Liver (tissue), 7 donors: ENCODE measurements at regions not wholly inside any gene's neighbourhood (a gene's known extent, or its start where the extent isn't known, plus 50 kb on each side); places are given as distances from the start of the nearest gene placed in this dataset.

ENCODE experiments used
- DNase-seq: peaks from one replicate; pipeline ENCODE4 v3.0.0-alpha.2; 2017; ENCODE audit warnings: low spot score
- H3K27ac ChIP-seq, 2 donors: one replicate each; pipeline ENCODE4 v1.7.0; 2013; ENCODE audit warnings: inconsistent platforms in 2 of 2, low read length in 2 of 2, control low read depth in 1 of 2, low read depth in 1 of 2, mild to moderate bottlenecking in 1 of 2
- H3K27me3 ChIP-seq, 4 donors: one replicate each; pipeline versions ENCODE4 v1.6.1 to v1.7.0; 2013; ENCODE audit warnings: low read length in 3 of 4, inconsistent platforms in 1 of 4, mild to moderate bottlenecking in 1 of 4, moderate library complexity in 1 of 4; ENCODE audit not compliant: control insufficient read depth in 4 of 4, insufficient read depth in 4 of 4
- H3K36me3 ChIP-seq, 4 donors: one replicate each; pipeline versions ENCODE4 v1.6.1 to v1.7.0; 2013; ENCODE audit warnings: low read length in 3 of 4, mild to moderate bottlenecking in 3 of 4, low read depth in 1 of 4, moderate library complexity in 1 of 4; ENCODE audit not compliant: control insufficient read depth in 4 of 4, insufficient read depth in 3 of 4
- H3K4me1 ChIP-seq, 4 donors: one replicate each; pipeline versions ENCODE4 v1.6.1 to v1.7.0; 2013; ENCODE audit warnings: low read length in 3 of 4, mild to moderate bottlenecking in 3 of 4, moderate library complexity in 1 of 4; ENCODE audit not compliant: control insufficient read depth in 4 of 4, insufficient read depth in 4 of 4
- H3K4me3 ChIP-seq, 3 donors: one replicate each; pipeline versions ENCODE4 v1.6.1 to v1.7.0; 2013; ENCODE audit warnings: low read length in 3 of 3, control low read depth in 1 of 3, low read depth in 1 of 3, mild to moderate bottlenecking in 1 of 3
- H3K9ac ChIP-seq, 2 donors: one replicate each; pipeline ENCODE4 v1.7.0; 2013; ENCODE audit warnings: low read length in 2 of 2, mild to moderate bottlenecking in 2 of 2, moderate library complexity in 2 of 2, control low read depth in 1 of 2, low read depth in 1 of 2
- H3K9me3 ChIP-seq, 4 donors: one replicate each; pipeline versions ENCODE4 v1.6.1 to v1.7.0; 2013; ENCODE audit warnings: low read length in 3 of 4; ENCODE audit not compliant: control insufficient read depth in 4 of 4
- EGR1 ChIP-seq, 2 donors: IDR thresholded peaks; 2 replicates each; pipeline ENCODE4 v1.6.1; 2016 to 2018; ENCODE audit warnings: antibody characterized with exemption in 2 of 2, low read depth in 2 of 2
- FOXA1 ChIP-seq: IDR thresholded peaks from 2 replicates; pipeline ENCODE4 v1.6.1; 2016; ENCODE audit warnings: antibody characterized with exemption
- GABPA ChIP-seq, 2 donors: IDR thresholded peaks in 1 of 2; conservative IDR thresholded peaks in 1 of 2; 2 replicates each; pipeline ENCODE4 v1.6.1; 2016; ENCODE audit warnings: antibody characterized with exemption in 2 of 2, mild to moderate bottlenecking in 1 of 2, moderate library complexity in 1 of 2
- HNF4A ChIP-seq, 2 donors: conservative IDR thresholded peaks; 2 replicates each; pipeline ENCODE4 v1.6.1; 2016; ENCODE audit warnings: antibody characterized with exemption in 2 of 2, mild to moderate bottlenecking in 2 of 2
- HNF4G ChIP-seq: IDR thresholded peaks from 2 replicates; pipeline ENCODE4 v1.6.1; 2016; ENCODE audit warnings: antibody characterized with exemption
- NR2F2 ChIP-seq: IDR thresholded peaks from 2 replicates; pipeline ENCODE4 v1.6.1; 2016; ENCODE audit warnings: antibody characterized with exemption
- RAD21 ChIP-seq, 2 donors: IDR thresholded peaks; 2 replicates each; pipeline ENCODE4 v1.6.1; 2016; ENCODE audit warnings: antibody characterized with exemption in 2 of 2, mild to moderate bottlenecking in 2 of 2
- RXRA ChIP-seq, 2 donors: IDR thresholded peaks; 2 replicates each; pipeline ENCODE4 v1.6.1; 2017 to 2018; ENCODE audit warnings: antibody characterized with exemption in 2 of 2, mild to moderate bottlenecking in 1 of 2
- SP1 ChIP-seq: IDR thresholded peaks from 2 replicates; pipeline ENCODE4 v1.6.1; 2018; ENCODE audit warnings: antibody characterized with exemption, mild to moderate bottlenecking
- TAF1 ChIP-seq: conservative IDR thresholded peaks from 2 replicates; pipeline ENCODE4 v1.6.1; 2016; ENCODE audit warnings: antibody characterized with exemption, mild to moderate bottlenecking
- YY1 ChIP-seq: IDR thresholded peaks from 2 replicates; pipeline ENCODE4 v1.6.1; 2016; ENCODE audit warnings: antibody characterized with exemption, mild to moderate bottlenecking
- WGBS: extraction: QIAGEN DNeasy Blood & Tissue Kit; methylation state at CpG from one replicate; pipeline ENCODE4 v1.1.7; 2013; 5-methylcytosine and 5-hydroxymethylcytosine counted together
- TF ChIP-seq, protein P1 (sequence below): IDR thresholded peaks from 2 replicates; pipeline ENCODE4 v1.6.1; 2016; ENCODE audit warnings: antibody characterized with exemption
- TF ChIP-seq, protein P2 (sequence below): IDR thresholded peaks from 2 replicates; pipeline ENCODE4 v1.6.1; 2016; ENCODE audit warnings: antibody characterized with exemption, mild to moderate bottlenecking
- TF ChIP-seq, protein P3 (sequence below): IDR thresholded peaks from 2 replicates; pipeline ENCODE4 v1.6.1; 2016; ENCODE audit warnings: antibody characterized with exemption
- donor health status: healthy.
- donor health status: healthy.
- donor health status: healthy.
- donor health status: healthy.

DNA sequence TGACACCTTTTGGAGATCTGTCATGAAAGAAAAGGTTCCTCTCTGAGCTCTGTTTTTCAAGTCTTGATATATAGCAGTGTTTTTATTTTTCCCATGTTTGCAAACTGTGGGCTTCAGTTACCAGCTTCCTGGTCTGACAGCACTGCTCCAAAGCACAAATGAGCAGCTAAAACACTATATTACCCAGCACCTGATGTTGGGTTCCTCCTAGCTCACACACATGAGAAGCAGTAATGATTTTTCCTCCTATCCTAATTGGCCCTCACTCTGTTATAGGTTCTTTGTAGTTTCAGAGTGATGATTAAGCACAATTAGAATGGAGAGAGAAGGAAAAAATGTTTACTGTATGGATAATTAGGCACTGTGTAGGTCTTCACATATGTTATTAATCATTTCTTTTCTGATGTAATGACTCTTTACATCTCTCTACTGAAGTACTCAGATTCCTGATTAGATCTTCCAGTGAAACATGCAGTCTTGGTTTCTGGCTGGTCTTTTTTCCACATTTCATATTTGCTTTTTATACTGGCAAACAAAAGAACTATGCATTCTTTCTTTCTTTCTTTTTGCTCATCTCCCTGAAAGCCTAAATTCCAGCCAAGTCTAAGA is 939.7 kb downstream of the NSUN3 start:
- H3K36me3 ChIP-seq, result no peaks in the 10 kb centered on the region
- no peak overlapping the region for H3K9ac ChIP-seq
- H3K27ac ChIP-seq, result no peak overlapping the region
- no peaks in the 10 kb centered on the region for H3K4me1 ChIP-seq
- H3K4me3 ChIP-seq, result no peak overlapping the region
- no peak for DNase-seq
- H3K9me3 ChIP-seq, result no peaks in the 10 kb centered on the region
- no peaks in the 10 kb centered on the region for H3K27me3 ChIP-seq
- TF ChIP-seq SP1 (no peak), FOXA1 (no peak), RXRA (IDR thresholded peaks at IDR 0.05) (no peak), NR2F2 (no peak), TAF1 (no peak), RAD21 (IDR thresholded peaks at IDR 0.05) (no peak)
- TF ChIP-seq, protein P1, sequence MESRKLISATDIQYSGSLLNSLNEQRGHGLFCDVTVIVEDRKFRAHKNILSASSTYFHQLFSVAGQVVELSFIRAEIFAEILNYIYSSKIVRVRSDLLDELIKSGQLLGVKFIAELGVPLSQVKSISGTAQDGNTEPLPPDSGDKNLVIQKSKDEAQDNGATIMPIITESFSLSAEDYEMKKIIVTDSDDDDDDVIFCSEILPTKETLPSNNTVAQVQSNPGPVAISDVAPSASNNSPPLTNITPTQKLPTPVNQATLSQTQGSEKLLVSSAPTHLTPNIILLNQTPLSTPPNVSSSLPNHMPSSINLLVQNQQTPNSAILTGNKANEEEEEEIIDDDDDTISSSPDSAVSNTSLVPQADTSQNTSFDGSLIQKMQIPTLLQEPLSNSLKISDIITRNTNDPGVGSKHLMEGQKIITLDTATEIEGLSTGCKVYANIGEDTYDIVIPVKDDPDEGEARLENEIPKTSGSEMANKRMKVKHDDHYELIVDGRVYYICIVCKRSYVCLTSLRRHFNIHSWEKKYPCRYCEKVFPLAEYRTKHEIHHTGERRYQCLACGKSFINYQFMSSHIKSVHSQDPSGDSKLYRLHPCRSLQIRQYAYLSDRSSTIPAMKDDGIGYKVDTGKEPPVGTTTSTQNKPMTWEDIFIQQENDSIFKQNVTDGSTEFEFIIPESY, result no peak

- no peak for DNase-seq
- WGBS, result 70% methylated on average over 2 of the region's 2 CpGs
- Histone ChIP-seq H3K9ac (no peak overlapping the region), H3K27me3 (no peaks in the 10 kb centered on the region), H3K36me3 (no peaks in the 10 kb centered on the region), H3K4me1 (no peaks in the 10 kb centered on the region), H3K27ac (no peak overlapping the region), H3K4me3 (no peak overlapping the region), H3K9me3 (no peaks in the 10 kb centered on the region)
- TF ChIP-seq, protein P2, sequence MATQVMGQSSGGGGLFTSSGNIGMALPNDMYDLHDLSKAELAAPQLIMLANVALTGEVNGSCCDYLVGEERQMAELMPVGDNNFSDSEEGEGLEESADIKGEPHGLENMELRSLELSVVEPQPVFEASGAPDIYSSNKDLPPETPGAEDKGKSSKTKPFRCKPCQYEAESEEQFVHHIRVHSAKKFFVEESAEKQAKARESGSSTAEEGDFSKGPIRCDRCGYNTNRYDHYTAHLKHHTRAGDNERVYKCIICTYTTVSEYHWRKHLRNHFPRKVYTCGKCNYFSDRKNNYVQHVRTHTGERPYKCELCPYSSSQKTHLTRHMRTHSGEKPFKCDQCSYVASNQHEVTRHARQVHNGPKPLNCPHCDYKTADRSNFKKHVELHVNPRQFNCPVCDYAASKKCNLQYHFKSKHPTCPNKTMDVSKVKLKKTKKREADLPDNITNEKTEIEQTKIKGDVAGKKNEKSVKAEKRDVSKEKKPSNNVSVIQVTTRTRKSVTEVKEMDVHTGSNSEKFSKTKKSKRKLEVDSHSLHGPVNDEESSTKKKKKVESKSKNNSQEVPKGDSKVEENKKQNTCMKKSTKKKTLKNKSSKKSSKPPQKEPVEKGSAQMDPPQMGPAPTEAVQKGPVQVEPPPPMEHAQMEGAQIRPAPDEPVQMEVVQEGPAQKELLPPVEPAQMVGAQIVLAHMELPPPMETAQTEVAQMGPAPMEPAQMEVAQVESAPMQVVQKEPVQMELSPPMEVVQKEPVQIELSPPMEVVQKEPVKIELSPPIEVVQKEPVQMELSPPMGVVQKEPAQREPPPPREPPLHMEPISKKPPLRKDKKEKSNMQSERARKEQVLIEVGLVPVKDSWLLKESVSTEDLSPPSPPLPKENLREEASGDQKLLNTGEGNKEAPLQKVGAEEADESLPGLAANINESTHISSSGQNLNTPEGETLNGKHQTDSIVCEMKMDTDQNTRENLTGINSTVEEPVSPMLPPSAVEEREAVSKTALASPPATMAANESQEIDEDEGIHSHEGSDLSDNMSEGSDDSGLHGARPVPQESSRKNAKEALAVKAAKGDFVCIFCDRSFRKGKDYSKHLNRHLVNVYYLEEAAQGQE, result no peak
- TF ChIP-seq, protein P3, sequence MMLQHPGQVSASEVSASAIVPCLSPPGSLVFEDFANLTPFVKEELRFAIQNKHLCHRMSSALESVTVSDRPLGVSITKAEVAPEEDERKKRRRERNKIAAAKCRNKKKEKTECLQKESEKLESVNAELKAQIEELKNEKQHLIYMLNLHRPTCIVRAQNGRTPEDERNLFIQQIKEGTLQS, result no peak
- no peak for TF ChIP-seq GABPA (IDR thresholded peaks at IDR 0.05 in 1 of 2, conservative IDR thresholded peaks at IDR 0.05 in 1 of 2)
- TF ChIP-seq RAD21 (IDR thresholded peaks at IDR 0.05), result no peak
- no peak for TF ChIP-seq RXRA (IDR thresholded peaks at IDR 0.05)
- TF ChIP-seq HNF4A (conservative IDR thresholded peaks at IDR 0.05), result no peak
- no peak for TF ChIP-seq HNF4G
- TF ChIP-seq TAF1, result no peak
- no peak for TF ChIP-seq NR2F2
- no peak for TF ChIP-seq YY1
- TF ChIP-seq EGR1 (IDR thresholded peaks at IDR 0.05; ENCODE audit: low read depth in 2 of 2), result no peak
Observed at GRCh38 chr3:95028688-95029087, 965.8 kb downstream of the NSUN3 start.
